ENCODE measurements at regions not wholly inside any gene's neighbourhood (a gene's known extent, or its start where the extent isn't known, plus 50 kb on each side); places are given as distances from the start of the nearest gene placed in this dataset.

GRCh38 chr5:52502460-52502999 lies 285.2 kb upstream of the ITGA1 start:
- no peak for DNase-seq (ENCODE audit: low read depth)
- H3K4me3 ChIP-seq (ENCODE audit: low read depth, low read length) = no peak overlapping the region
- no peak for TF ChIP-seq CTCF (IDR thresholded peaks at IDR 0.05; ENCODE audit: insufficient read depth, low read depth, low read length, missing control alignments)

GRCh38 chr5:52504584-52505240 lies 283.0 kb upstream of the ITGA1 start:
- TF ChIP-seq CTCF (IDR thresholded peaks at IDR 0.05; ENCODE audit: insufficient read depth, low read depth, low read length, missing control alignments) = no peak
- no peak overlapping the region for H3K4me3 ChIP-seq (ENCODE audit: low read depth, low read length)
- DNase-seq (ENCODE audit: low read depth) = no peak

- H3K4me3 ChIP-seq (ENCODE audit: low read depth, low read length) = no peak overlapping the region
- no peak for DNase-seq (ENCODE audit: low read depth)
- TF ChIP-seq CTCF (IDR thresholded peaks at IDR 0.05; ENCODE audit: insufficient read depth, low read depth, low read length, missing control alignments) = no peak
Measured at GRCh38 chr5:52517667-52518066, 270.0 kb upstream of the ITGA1 start.

- no peak for TF ChIP-seq CTCF (IDR thresholded peaks at IDR 0.05; ENCODE audit: insufficient read depth, low read depth, low read length, missing control alignments)
- no peak overlapping the region for H3K4me3 ChIP-seq (ENCODE audit: low read depth, low read length)
- DNase-seq (ENCODE audit: low read depth) = no peak
Measured at GRCh38 chr5:52520171-52520570, 267.5 kb upstream of the ITGA1 start.

- TF ChIP-seq CTCF (IDR thresholded peaks at IDR 0.05; ENCODE audit: insufficient read depth, low read depth, low read length, missing control alignments) = no peak
- H3K4me3 ChIP-seq (ENCODE audit: low read depth, low read length) = no peak overlapping the region
- no peak for DNase-seq (ENCODE audit: low read depth)
Measured at GRCh38 chr5:52521236-52521635, 266.5 kb upstream of the ITGA1 start.

GRCh38 chr5:52523701-52524100 lies 264.0 kb upstream of the ITGA1 start:
- H3K4me3 ChIP-seq (ENCODE audit: low read depth, low read length) = no peak overlapping the region
- TF ChIP-seq CTCF (IDR thresholded peaks at IDR 0.05; ENCODE audit: insufficient read depth, low read depth, low read length, missing control alignments) = no peak
- no peak for DNase-seq (ENCODE audit: low read depth)

- no peak for TF ChIP-seq CTCF (IDR thresholded peaks at IDR 0.05; ENCODE audit: insufficient read depth, low read depth, low read length, missing control alignments)
- no peak for DNase-seq (ENCODE audit: low read depth)
- no peak overlapping the region for H3K4me3 ChIP-seq (ENCODE audit: low read depth, low read length)
Measured at GRCh38 chr5:52531105-52531504, 256.6 kb upstream of the ITGA1 start.

All from GM12865 (cell line).